Heart left ventricle (tissue), 16 donors: ENCODE measurements at regions not wholly inside any gene's neighbourhood (a gene's known extent, or its start where the extent isn't known, plus 50 kb on each side); places are given as distances from the start of the nearest gene placed in this dataset.

ENCODE experiments used
- ATAC-seq, 4 donors: fragments of 200-7000 bp; cut with Tn5 transposase; one replicate each; pipeline ENCODE4 v1.9.1; 2020 to 2022; ENCODE audit warnings: moderate library complexity in 4 of 4, mild to moderate bottlenecking in 3 of 4, moderate number of reproducible peaks in 1 of 4
- DNase-seq, 5 donors: peaks; one replicate each; pipeline ENCODE4 v3.0.0-alpha.2; 2020
- H3K27ac ChIP-seq, 12 donors: fragments of 200-600 bp; sonication (generic) in 4 of 12; one replicate each; pipeline versions ENCODE4 v1.5.0 to v1.8.0; 2016 to 2022; ENCODE audit warnings: mild to moderate bottlenecking in 2 of 12
- H3K27me3 ChIP-seq, 9 donors: fragments of 200-600 bp; sonication (generic) in 2 of 9; one replicate each; pipeline versions ENCODE4 v1.5.1 to v1.8.0; 2016 to 2022; ENCODE audit warnings: mild to moderate bottlenecking in 3 of 9
- H3K36me3 ChIP-seq, 9 donors: fragments of 200-600 bp; sonication (generic) in 2 of 9; one replicate each; pipeline versions ENCODE4 v1.5.0 to v1.8.0; 2018 to 2022; ENCODE audit warnings: mild to moderate bottlenecking in 2 of 9
- H3K4me1 ChIP-seq, 12 donors: fragments of 200-600 bp; sonication (generic) in 4 of 12; one replicate each; pipeline versions ENCODE4 v1.5.0 to v1.8.0; 2016 to 2022; ENCODE audit warnings: mild to moderate bottlenecking in 3 of 12
- H3K4me3 ChIP-seq, 12 donors: fragments of 200-600 bp; sonication (generic) in 4 of 12; one replicate each; pipeline versions ENCODE4 v1.5.0 to v1.8.0; 2017 to 2022; ENCODE audit warnings: mild to moderate bottlenecking in 9 of 12, moderate library complexity in 4 of 12
- H3K9me3 ChIP-seq, 12 donors: fragments of 200-600 bp; sonication (generic) in 4 of 12; one replicate each; pipeline versions ENCODE4 v1.5.0 to v1.8.0; 2016 to 2022; ENCODE audit warnings: mild to moderate bottlenecking in 1 of 12
- CTCF ChIP-seq, 12 donors: fragments of 200-600 bp; sonication (generic) in 4 of 12; IDR thresholded peaks; one replicate each; pipeline versions ENCODE4 v1.5.0 to v1.8.0; 2018 to 2022; ENCODE audit warnings: antibody characterized with exemption in 12 of 12, mild to moderate bottlenecking in 5 of 12
- POLR2A ChIP-seq, 2 donors: fragments of 450-650 bp; IDR thresholded peaks; one replicate each; pipeline ENCODE4 v1.6.1; 2017; ENCODE audit warnings: antibody characterized with exemption in 2 of 2, mild to moderate bottlenecking in 2 of 2, moderate library complexity in 2 of 2
- WGBS, 4 donors: extraction: QIAGEN DNeasy Blood & Tissue Kit in 2 of 4; methylation state at CpG; one replicate each; pipeline versions ENCODE4 v1.1.5 to v1.1.7; 2013 to 2018; 5-methylcytosine and 5-hydroxymethylcytosine counted together
- intact Hi-C, 10 donors: fragments of 100-400 bp; cut with DNase I; formaldehyde crosslinking; loops; one replicate each; pipeline versions ENCODE4 v1.11.1 to v1.14.2; 2022
- donor health status: ischemic (EF 13 %, LVEDD 7.1; RV severe dilation, severe dysfunction).
- donor health status: healthy with polysubstance abuse.
- donor health status: DM: no; HTN: yes; CAD: no.
- donor health status: DM: no; HTN: no; CAD: no.
- donor health status: ischemic (EF 25% LVEDD 6.9; RV normal size, moderate dysfunction).
- donor health status: ischemic (EF 25% LVEDD 5.7; RV mildly dilated, moderate dysfunction).
- donor health status: healthy.
- donor health status: DM: yes; HTN: yes; CAD: no.
- donor health status: ischemic (EF 35%, LVEDD 5.7; RV mildly dilated, moderate dysfunction).
- donor health status: nonischemic (EF 11% LVEDD 7.7; RV severe dilation, severe dysfunction).
- donor health status: DM: yes; HTN: yes; CAD: no.
- donor health status: PGD.
- donor health status: ischemic (EF 29% LVEDD 5.4; RV normal size, mild dysfunction).
- donor health status: nonischemic (EF 23%, LVEDD 6.1; RV moderate dilation, normal function).

- WGBS, 4 donors, result 52 to 68% (median 66%) methylated on average over 3 of the region's 3 CpGs
- H3K4me1 ChIP-seq, result no peaks in the 10 kb centered on the region
- H3K4me3 ChIP-seq, result no peak overlapping the region
- no peak for DNase-seq
- no peaks in the 10 kb centered on the region for H3K27me3 ChIP-seq
- TF ChIP-seq CTCF (IDR thresholded peaks at IDR 0.05), result no peak
- TF ChIP-seq POLR2A (IDR thresholded peaks at IDR 0.05), result no peak
- ATAC-seq, result no peak
- no peaks in the 10 kb centered on the region for H3K36me3 ChIP-seq
- no peak overlapping the region for H3K27ac ChIP-seq
- intact Hi-C loops, result no loop called here
- H3K9me3 ChIP-seq, result no peaks in the 10 kb centered on the region
These were observed 463.5 kb downstream of the TAFA4 start for GRCh38 chr3:68468695-68469375.

DNA sequence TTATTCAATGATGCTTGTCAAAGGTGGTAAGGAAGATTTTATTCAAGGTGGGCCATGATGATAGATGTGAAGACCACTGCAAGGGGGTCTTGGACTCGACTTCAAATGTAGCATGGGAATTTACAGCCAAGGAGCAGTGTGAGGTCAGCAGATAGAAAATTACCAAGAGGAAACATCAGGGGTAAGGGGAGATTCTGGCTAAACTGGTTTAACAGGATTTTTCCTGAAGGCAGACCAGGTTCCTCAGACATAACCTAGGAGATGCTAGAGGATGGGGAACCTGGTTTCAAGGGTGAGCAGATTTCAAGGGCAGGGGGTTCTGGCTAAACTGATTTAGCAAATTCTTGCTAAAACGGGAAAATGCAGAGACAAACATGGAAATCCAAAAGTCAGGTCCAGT, 464.9 kb downstream of the TAFA4 start:
- 57 to 64% (median 61%) methylated on average over 2 of the region's 2 CpGs for WGBS, 4 donors
- no peak for DNase-seq
- Histone ChIP-seq H3K27me3 (no peaks in the 10 kb centered on the region), H3K4me1 (no peaks in the 10 kb centered on the region), H3K4me3 (no peak overlapping the region), H3K9me3 (no peaks in the 10 kb centered on the region), H3K27ac (no peak overlapping the region), H3K36me3 (no peaks in the 10 kb centered on the region)
- TF ChIP-seq POLR2A (IDR thresholded peaks at IDR 0.05) (no peak), CTCF (IDR thresholded peaks at IDR 0.05) (no peak)
- ATAC-seq, result no peak
- intact Hi-C loops, result no loop called here

- no peak for DNase-seq
- H3K4me3 ChIP-seq, result no peak overlapping the region
- H3K27ac ChIP-seq, result no peak overlapping the region
- H3K9me3 ChIP-seq, result peaks cover 0 to 10% (median 0%) of the 10 kb centered on the region in 12 donors
- no peaks in the 10 kb centered on the region for H3K36me3 ChIP-seq
- intact Hi-C loops, result loop anchor here in 1 of 10 donors (10.0 kb wide), 1 partner anchor 126 kb away; no protein-coding TSS in a partner anchor
- WGBS, 4 donors, result 55 to 72% (median 62%) methylated on average over 2 of the region's 2 CpGs
- TF ChIP-seq POLR2A (IDR thresholded peaks at IDR 0.05), result no peak
- no peak for TF ChIP-seq CTCF (IDR thresholded peaks at IDR 0.05)
- ATAC-seq, result no peak
- peaks cover 0 to 6% (median 0%) of the 10 kb centered on the region in 9 donors for H3K27me3 ChIP-seq
- H3K4me1 ChIP-seq, result no peaks in the 10 kb centered on the region
These were observed 473.8 kb downstream of the TAFA4 start for GRCh38 chr3:68458581-68458980.

GRCh38 chr3:68448510-68449383, 483.6 kb downstream of the TAFA4 start:
- no peak for ATAC-seq
- no peak overlapping the region for H3K4me3 ChIP-seq
- TF ChIP-seq CTCF (IDR thresholded peaks at IDR 0.05) (no peak), POLR2A (IDR thresholded peaks at IDR 0.05) (no peak)
- no peaks in the 10 kb centered on the region for H3K36me3 ChIP-seq
- no peaks in the 10 kb centered on the region for H3K4me1 ChIP-seq
- WGBS, 4 donors, result 71 to 78% (median 75%) methylated on average over 5 of the region's 5 CpGs
- no peak for DNase-seq
- no peak overlapping the region for H3K27ac ChIP-seq
- no peaks in the 10 kb centered on the region for H3K9me3 ChIP-seq
- intact Hi-C loops, result no loop called here
- no peaks in the 10 kb centered on the region for H3K27me3 ChIP-seq
